Upper lobe of left lung (tissue), 6 donors: ENCODE measurements at regions not wholly inside any gene's neighbourhood (a gene's known extent, or its start where the extent isn't known, plus 50 kb on each side); places are given as distances from the start of the nearest gene placed in this dataset.

ENCODE experiments used
- ATAC-seq, 2 donors: fragments of 200-7000 bp; cut with Tn5 transposase; one replicate each; pipeline ENCODE4 v1.9.1; 2022; ENCODE audit warnings: mild to moderate bottlenecking in 2 of 2, moderate library complexity in 2 of 2; ENCODE audit not compliant: low FRiP score in 2 of 2
- DNase-seq, 2 donors: peaks; one replicate each; pipeline ENCODE4 v3.0.0-alpha.2; 2019 to 2020
- H3K27ac ChIP-seq, 4 donors: fragments of 200-600 bp; sonication (generic); one replicate each; pipeline ENCODE4 v1.5.1; 2016 to 2019
- H3K27me3 ChIP-seq, 4 donors: fragments of 200-600 bp; sonication (generic); one replicate each; pipeline ENCODE4 v1.5.1; 2017 to 2019
- H3K36me3 ChIP-seq, 4 donors: fragments of 200-600 bp; sonication (generic); one replicate each; pipeline ENCODE4 v1.5.1; 2016 to 2019
- H3K4me1 ChIP-seq, 4 donors: fragments of 200-600 bp; sonication (generic); one replicate each; pipeline ENCODE4 v1.5.1; 2018 to 2019
- H3K4me3 ChIP-seq, 4 donors: fragments of 200-600 bp; sonication (generic); one replicate each; pipeline ENCODE4 v1.5.1; 2017 to 2019; ENCODE audit warnings: mild to moderate bottlenecking in 2 of 4, moderate library complexity in 1 of 4
- H3K9me3 ChIP-seq, 4 donors: fragments of 200-600 bp; sonication (generic); one replicate each; pipeline ENCODE4 v1.5.1; 2018 to 2019
- CTCF ChIP-seq, 6 experiments: fragments of 450-650 bp in 4 of 6; fragments of 200-600 bp in 2 of 6; sonication (generic) in 2 of 6; IDR thresholded peaks; one replicate each; pipeline ENCODE4 v1.5.1; 2016 to 2019; ENCODE audit warnings: antibody characterized with exemption in 6 of 6
- EP300 ChIP-seq, 4 donors: sonication (generic); formaldehyde crosslinking; IDR thresholded peaks; one replicate each; pipeline ENCODE4 v1.5.1; 2017; ENCODE audit warnings: antibody characterized with exemption in 4 of 4, control low read depth in 2 of 4
- POLR2A ChIP-seq, 4 donors: fragments of 450-650 bp; IDR thresholded peaks; one replicate each; pipeline ENCODE4 v1.5.1; 2016 to 2017; ENCODE audit warnings: antibody characterized with exemption in 4 of 4, mild to moderate bottlenecking in 2 of 4
- POLR2AphosphoS5 ChIP-seq, 2 donors: sonication (generic); formaldehyde crosslinking; IDR thresholded peaks; one replicate each; pipeline ENCODE4 v1.5.1; 2017; ENCODE audit warnings: antibody characterized with exemption in 2 of 2
- WGBS, 2 donors: methylation state at CpG; one replicate each; pipeline ENCODE4 v1.1.5; 2017 to 2018; 5-methylcytosine and 5-hydroxymethylcytosine counted together
- donor health status: DM: no; HTN: no; CAD: no; lungs with moderate emphysema.
- donor health status: DM: no; HTN: yes; CAD: no; lungs with severe emphysema.

- Histone ChIP-seq H3K9me3 (peaks cover 0 to 6% (median 0%) of the 10 kb centered on the region in 4 donors), H3K4me3 (no peak overlapping the region), H3K4me1 (no peaks in the 10 kb centered on the region), H3K27me3 (no peaks in the 10 kb centered on the region), H3K27ac (no peak overlapping the region), H3K36me3 (no peaks in the 10 kb centered on the region)
- WGBS, 2 donors = 85 to 100% methylated on average over 3 of the region's 3 CpGs
- no peak for ATAC-seq
- DNase-seq = no peak
- TF ChIP-seq CTCF (IDR thresholded peaks at IDR 0.05) (no peak), POLR2A (IDR thresholded peaks at IDR 0.05) (no peak), EP300 (IDR thresholded peaks at IDR 0.05) (no peak), POLR2AphosphoS5 (IDR thresholded peaks at IDR 0.05) (no peak)
Observed at GRCh38 chr7:119219663-119220062, 995.2 kb downstream of the ANKRD7 start.

GRCh38 chr7:119223930-119224329, 999.4 kb downstream of the ANKRD7 start:
- Histone ChIP-seq H3K4me3 (no peak overlapping the region), H3K27ac (no peak overlapping the region), H3K36me3 (no peaks in the 10 kb centered on the region), H3K4me1 (no peaks in the 10 kb centered on the region), H3K27me3 (no peaks in the 10 kb centered on the region), H3K9me3 (peaks cover 0 to 6% (median 0%) of the 10 kb centered on the region in 4 donors)
- no peak for TF ChIP-seq POLR2A (IDR thresholded peaks at IDR 0.05)
- TF ChIP-seq POLR2AphosphoS5 (IDR thresholded peaks at IDR 0.05) = no peak
- no peak for TF ChIP-seq CTCF (IDR thresholded peaks at IDR 0.05)
- no peak for TF ChIP-seq EP300 (IDR thresholded peaks at IDR 0.05)
- ATAC-seq (no peak), DNase-seq (no peak)
- WGBS, 2 donors = 64 to 66% methylated on average over 2 of the region's 2 CpGs

- H3K4me3 ChIP-seq = no peak overlapping the region
- no peaks in the 10 kb centered on the region for H3K9me3 ChIP-seq
- no peak for TF ChIP-seq POLR2A (IDR thresholded peaks at IDR 0.05)
- TF ChIP-seq POLR2AphosphoS5 (IDR thresholded peaks at IDR 0.05) = no peak
- TF ChIP-seq CTCF (IDR thresholded peaks at IDR 0.05) = no peak
- TF ChIP-seq EP300 (IDR thresholded peaks at IDR 0.05) = no peak
- DNase-seq = no peak
- H3K4me1 ChIP-seq = no peaks in the 10 kb centered on the region
- 74 to 83% methylated on average over 1 of the region's 1 CpG for WGBS, 2 donors
- ATAC-seq = no peak
- no peak overlapping the region for H3K27ac ChIP-seq
- no peaks in the 10 kb centered on the region for H3K36me3 ChIP-seq
- no peaks in the 10 kb centered on the region for H3K27me3 ChIP-seq
Observed at GRCh38 chr7:119228482-119228881, 1004.0 kb downstream of the ANKRD7 start.

GRCh38 chr7:119232091-119232490, 1007.6 kb downstream of the ANKRD7 start:
- Histone ChIP-seq H3K9me3 (no peaks in the 10 kb centered on the region), H3K27ac (no peak overlapping the region), H3K4me3 (no peak overlapping the region), H3K4me1 (no peaks in the 10 kb centered on the region), H3K27me3 (no peaks in the 10 kb centered on the region), H3K36me3 (no peaks in the 10 kb centered on the region)
- TF ChIP-seq POLR2AphosphoS5 (IDR thresholded peaks at IDR 0.05) (no peak), EP300 (IDR thresholded peaks at IDR 0.05) (no peak), CTCF (IDR thresholded peaks at IDR 0.05) (no peak), POLR2A (IDR thresholded peaks at IDR 0.05) (no peak)
- DNase-seq (no peak), ATAC-seq (no peak)
- WGBS, 2 donors = 66 to 68% methylated on average over 2 of the region's 2 CpGs

DNA sequence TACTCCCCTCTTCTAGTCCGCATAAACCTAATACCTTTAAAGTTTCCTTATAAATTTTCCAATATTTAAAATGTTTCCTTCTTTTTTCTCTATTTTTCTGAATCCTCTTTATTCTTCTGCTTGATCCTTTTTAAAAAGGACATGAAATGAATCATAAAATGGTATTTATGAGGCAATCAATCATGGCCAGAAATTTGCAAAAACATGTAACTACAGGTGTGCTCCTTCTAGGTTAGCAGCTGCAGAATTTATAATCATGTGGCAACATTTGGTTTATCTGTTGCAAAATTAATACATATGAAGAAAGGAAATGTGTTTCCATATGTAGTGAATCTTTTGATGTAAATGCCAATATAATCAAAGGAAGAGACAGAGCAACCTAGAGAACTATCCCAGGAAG, 1008.5 kb downstream of the ANKRD7 start:
- H3K36me3 ChIP-seq = no peaks in the 10 kb centered on the region
- TF ChIP-seq POLR2A (IDR thresholded peaks at IDR 0.05) (no peak), POLR2AphosphoS5 (IDR thresholded peaks at IDR 0.05) (no peak), EP300 (IDR thresholded peaks at IDR 0.05) (no peak), CTCF (IDR thresholded peaks at IDR 0.05) (no peak)
- H3K9me3 ChIP-seq = no peaks in the 10 kb centered on the region
- H3K27ac ChIP-seq = no peak overlapping the region
- WGBS, 2 donors = 87 to 97% methylated on average over 1 of the region's 1 CpG
- no peaks in the 10 kb centered on the region for H3K27me3 ChIP-seq
- H3K4me3 ChIP-seq = no peak overlapping the region
- ATAC-seq (no peak), DNase-seq (no peak)
- H3K4me1 ChIP-seq = no peaks in the 10 kb centered on the region
